ENCODE measurements at regions not wholly inside any gene's neighbourhood (a gene's known extent, or its start where the extent isn't known, plus 50 kb on each side); places are given as distances from the start of the nearest gene placed in this dataset.
"Not testable (repeated sequence)": the region's sequence is repeated elsewhere in the genome, so short reads cannot be mapped to it uniquely, and the experiment has no call there.

DNA sequence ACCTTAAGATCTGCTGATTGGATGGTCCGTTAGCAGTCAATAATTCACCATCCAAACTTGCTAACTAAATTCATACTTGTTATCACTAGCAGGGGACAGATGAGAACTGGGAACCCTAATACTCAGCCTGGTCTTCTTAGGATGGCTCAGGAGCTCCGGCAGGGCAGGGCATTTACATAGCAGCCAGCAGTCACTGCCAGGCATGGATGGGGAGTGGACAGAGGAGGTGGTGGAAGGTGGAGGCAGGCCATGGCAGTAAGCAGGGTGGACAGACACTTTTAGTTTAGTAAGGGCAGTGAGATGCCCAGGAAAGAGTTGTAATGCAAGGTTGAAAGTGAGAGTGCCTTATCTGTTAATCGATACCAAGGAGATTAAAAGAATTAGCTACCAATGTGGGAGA lies 392.2 kb upstream of the CHST9 start:
- no peak for DNase-seq

DNA sequence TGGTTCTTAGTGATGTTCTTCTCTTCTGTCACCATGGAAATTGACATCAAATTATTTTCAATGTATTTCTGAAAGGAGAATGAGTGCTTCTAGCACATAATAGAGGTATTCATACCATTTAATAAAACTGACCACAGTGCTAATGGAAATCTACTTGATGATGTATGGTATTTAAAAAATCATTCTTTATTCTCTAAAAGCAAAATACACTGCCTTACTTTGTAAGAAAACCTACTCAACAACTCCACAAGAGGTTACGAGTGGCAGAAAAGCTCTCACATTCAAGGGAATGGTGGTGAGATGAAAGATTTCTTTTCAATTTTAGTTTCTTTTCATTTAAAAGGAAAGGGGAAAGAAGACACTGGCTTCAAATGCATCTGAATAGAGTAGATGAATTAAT lies 382.3 kb upstream of the CHST9 start:
- no peak for DNase-seq

DNA sequence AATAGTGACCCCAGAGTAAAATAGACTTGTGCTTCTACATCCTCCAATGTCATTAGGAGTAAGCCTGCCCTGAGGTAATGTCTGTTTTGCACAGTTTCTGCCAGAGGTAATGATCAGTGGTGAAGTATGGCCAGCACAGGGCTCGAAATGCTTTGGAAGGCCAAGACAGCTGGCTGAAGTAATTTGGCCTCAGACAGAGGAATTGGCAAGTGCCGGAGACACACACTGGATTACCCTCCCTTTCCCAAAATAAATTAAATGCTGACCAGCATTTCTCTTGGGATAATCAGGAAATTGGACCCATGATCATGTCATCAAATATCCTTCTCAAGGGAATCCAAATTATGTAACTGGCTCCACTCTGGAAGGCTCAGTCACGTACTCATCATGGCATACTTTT lies 379.0 kb upstream of the CHST9 start:
- no peak for DNase-seq

DNA sequence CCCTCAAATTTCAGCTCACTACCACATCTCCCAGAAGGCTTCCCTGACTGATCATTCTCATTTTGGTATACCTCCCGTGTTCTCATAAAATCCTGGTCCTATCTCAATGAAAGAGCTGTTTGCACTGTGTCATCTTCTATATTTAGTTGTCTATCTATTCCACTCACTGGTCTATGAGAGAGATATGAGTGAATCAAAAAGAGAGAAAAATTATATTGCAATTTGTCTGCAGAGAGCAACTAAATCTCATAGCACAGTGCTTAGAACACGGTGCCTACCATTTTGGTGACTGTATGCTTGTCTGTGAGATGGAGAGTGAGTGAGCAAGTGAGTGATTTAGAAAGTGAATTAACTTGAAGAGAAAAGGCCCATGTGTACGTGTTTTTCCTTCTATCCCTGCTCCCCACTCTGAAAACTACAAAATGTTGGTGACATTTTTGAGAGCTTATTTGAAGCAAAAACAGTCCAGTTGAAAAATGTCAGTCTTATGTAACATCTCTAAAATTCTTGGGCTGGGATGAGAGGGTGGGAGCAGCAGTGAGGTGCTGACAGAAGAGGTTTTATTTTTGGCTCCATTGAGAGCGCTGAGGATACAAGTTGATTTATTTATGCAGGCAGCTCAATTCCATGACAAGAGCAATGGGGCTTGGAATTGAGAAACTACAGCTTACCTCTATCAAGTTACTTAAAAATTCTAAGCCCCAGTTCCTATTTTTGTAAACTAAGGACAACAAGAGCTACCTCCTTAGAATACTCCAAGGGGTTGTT lies 373.5 kb upstream of the CHST9 start:
- DNase-seq: no peak

DNA sequence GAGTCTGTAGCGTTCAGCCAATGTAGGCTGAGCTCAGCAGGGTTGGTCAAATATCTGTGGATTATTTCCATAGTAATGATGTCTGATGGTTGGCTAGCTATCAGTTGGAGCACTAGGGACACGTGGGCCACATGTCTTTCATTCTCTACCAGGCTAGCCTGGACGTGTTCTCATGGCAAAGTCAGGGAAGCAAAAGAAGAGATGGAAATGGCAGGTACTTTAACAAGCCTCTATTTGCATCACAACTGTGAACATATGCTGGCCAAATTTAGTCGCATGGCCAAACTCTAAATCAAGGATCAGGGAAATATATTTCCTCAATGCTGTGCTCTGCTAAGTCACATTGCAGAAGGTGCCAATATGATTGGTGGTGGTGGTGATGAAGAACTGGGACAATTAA lies 371.6 kb upstream of the CHST9 start:
- DNase-seq: no peak

DNA sequence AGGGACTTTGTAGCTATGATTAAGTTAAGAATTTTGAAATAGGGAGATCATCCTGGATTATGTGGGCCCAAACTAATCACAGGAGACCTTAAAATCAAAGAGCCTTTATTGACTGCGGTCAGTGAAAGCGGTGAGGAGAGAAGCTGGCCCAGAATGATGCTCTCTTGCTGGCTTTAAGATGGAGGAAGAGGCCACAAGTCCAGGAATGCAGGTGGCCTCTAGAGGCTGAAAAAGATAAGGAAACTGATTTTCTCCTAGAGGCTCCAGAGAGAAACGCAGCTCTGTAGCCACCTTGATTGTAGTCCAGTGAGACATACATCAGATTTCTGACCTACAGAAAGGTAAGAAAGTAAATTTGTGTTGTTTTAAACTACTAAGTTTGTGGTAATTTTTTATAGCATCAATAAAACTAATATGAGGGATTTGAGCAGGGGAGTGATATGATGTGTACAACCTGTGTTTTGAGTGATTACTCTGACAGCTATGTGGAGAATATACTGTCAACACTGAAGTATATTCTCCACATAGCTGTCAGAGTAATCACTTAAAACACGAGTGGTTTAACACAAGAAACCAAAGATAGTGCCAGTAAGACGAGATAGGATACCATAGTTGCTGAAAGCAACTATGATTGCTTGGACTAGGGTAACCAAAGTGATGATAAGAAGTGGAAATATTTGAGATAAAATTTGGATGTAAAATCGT lies 364.4 kb upstream of the CHST9 start:
- no peak for DNase-seq

DNA sequence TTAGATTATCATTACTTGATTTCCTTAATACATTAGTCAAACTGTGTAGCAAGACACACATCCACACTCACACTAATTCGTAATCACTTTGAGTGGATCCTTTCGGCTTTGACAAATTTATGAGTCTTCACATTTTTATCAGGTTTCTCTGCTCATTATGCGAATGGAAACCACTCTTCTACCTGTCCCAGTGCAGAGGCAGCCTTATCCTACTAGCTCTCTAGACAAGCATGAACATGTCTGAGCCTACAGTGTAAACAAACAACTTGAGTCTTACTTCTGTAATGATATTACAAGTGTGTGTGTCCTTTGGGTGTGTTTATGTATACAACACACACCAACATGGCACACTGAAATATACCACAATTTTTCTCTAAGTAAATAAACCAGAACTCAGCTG lies 361.9 kb upstream of the CHST9 start:
- no peak for DNase-seq

DNA sequence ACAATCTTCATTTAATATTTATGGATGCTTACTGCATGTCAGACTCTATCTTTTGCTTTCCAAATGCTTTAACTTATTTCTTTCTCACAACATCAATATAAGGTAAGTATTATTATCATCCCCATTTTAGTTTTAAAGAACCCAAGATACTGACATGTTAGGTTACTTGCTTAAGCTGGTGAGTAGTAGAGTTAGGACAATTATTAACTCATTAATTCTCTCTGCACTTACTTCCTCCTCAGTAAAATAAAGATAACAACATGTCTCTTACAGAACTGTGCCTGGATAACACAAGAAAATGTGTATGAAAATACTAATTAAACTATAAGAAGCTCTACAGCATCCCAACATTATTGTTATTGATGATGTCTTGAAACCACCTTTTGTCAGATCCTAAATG lies 359.1 kb upstream of the CHST9 start:
- DNase-seq: no peak

DNA sequence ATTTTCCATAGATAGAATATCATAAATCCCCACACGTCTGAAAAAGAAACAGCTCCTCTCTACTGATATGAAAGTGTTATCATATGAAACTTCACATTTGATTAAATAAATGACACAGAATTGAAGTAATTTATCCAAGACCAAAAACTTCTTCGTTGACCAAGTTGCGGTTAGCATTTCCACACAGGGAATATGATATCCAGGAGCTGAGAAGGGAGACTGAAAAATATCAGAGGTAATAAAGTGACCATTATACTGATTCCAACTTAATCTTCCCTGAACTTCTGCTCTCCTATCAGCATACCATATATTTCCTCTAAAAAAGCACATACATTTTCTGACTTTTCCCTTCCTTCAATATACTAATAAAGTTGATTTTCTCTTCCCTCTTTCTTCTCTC lies 356.2 kb upstream of the CHST9 start:
- DNase-seq: no peak

DNA sequence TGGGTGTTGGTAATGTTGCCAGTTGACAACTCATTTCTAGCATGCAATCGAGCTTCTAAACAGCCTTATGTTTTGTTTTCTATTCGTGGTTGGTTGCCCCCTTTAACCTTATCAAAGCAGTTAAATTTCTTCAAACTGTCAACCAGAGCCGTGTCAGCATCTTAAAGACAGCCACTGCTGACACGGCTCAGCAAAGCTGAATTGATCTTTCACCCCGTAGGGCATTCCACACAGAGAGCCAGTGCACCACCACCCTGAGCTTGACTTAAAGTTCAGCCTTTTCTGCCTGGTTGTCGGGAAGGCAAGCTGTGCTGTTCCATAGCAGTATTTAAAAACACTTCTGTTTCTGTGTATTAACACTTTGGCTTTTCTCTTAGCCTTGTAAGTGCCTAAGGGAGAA lies 355.0 kb upstream of the CHST9 start:
- DNase-seq: no peak

DNA sequence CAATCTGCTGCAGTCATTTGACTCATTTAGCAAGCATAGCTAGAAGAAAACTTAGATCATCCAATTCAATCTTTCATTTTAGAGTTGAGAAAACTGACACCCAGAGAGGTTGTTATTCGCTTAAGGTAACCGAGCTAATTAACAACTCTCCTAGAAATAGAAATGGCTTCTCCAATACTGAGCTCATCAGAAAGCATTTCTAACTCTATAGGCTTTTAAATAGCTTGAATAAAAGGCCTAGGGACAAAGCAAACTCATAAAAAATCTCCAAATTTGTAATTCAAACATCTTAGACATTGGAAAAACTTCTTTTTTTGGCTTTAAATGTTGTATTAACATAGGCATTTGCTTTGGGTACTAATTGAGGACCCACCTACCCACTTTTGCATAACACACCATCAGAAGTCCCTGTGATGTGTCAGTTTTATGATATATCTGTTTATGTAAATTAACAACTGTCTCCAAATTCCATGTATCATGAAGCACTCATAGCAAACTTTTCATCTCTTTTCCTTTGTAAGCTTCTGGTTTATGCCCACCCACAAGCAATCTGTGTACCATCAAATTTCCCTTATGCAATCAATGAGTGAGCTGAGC lies 343.9 kb upstream of the CHST9 start:
- no peak for DNase-seq

DNA sequence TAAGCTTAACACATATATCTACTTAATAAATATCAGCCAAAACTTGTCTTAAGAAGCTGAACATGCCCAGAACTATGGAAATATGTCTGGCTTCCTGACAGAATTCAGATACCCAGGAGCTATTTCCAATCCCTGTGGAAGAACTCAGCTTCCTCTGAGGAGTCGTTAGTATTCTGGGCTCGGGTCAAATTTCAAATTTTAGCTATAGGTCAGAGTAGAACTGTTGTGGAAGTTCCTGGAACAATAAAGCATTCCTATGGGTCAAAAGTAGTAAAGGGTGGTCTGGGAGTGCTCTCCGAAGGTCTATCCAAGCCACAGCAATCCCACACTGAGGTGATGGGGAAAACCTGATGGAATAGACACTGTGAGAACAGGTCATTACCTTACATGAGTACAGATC lies 342.7 kb upstream of the CHST9 start:
- no peak for DNase-seq

DNA sequence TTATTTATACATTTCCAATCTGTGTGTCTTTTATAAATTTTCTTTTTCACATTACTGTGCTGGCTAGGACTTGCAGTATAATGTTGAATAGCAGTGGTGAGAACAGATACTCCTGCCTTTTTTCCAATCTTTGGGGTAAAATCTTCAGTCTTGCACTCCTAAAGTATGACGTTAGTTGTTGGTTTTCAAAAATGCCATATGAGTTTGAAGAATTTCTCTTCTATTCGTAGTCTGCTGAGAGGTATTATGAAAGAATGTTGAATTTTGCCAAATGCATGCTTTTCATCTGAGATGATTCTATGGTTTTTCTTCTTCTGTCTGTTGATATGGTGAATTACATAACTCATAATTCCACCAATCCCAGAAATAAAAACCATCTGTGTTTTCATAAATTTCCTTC lies 335.3 kb upstream of the CHST9 start:
- no peak for DNase-seq

DNA sequence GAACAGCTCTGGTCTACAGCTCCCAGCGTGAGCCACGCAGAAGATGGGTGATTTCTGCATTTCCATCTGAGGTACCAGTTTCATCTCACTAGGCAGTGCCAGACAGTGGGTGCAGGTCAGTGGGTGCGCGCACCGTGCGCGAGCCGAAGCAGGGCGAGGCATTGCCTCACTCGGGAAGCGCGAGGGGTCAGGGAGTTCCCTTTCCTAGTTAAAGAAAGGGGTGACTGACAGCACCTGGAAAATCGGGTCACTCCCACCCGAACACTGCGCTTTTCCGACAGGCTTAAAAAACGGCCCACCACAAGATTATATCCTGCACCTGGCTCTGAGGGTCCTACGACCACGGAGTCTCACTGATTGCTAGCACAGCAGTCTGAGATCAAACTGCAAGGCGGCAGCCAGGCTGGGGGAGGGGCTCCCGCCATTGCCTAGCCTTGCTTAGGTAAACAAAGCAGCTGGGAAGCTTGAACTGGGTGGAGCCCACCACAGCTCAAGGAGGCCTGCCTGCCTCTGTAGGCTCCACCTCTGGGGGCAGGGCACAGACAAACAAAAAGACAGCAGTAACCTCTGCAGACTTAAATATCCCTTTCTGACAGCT lies 325.0 kb upstream of the CHST9 start:
- not testable (repeated sequence) for DNase-seq

DNA sequence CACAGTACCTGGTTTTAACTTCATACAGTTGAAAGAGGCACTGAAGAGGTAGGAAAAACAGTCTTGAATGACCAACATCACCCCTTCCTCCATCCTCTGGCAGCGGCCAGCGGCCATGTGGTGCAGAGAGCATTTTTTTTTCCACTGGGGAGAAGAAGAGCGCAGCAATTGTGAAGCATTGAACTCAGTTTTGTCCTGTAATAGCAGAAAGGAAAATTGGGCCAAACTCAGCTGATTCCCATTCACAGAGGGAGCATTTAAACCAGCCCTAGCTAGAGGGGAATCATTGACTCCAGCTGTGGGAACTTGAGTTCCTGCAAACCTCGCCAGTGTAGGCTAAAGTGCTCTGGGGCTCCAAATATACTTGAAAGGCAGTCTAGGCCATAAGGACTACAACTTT lies 316.6 kb upstream of the CHST9 start:
- DNase-seq: no peak

DNA sequence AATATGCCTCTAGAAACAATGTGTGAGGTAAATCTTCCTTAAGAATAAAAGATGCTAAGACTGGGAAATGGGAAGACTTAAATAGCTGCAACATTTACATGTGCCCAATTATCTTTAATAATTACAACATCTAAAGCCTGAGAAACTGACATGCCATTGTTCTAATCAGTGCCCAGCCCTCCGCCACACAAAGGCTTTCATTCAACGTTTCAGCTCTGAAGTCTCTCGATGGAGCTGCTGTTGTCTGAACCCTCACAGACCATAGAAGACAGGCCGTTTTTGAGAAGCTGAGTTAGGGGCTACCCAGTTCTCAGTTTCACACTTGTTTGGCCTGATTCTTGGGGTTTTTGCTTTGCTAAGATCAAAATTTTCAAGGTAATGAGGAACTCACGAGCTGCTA lies 315.4 kb upstream of the CHST9 start:
- DNase-seq: no peak

DNA sequence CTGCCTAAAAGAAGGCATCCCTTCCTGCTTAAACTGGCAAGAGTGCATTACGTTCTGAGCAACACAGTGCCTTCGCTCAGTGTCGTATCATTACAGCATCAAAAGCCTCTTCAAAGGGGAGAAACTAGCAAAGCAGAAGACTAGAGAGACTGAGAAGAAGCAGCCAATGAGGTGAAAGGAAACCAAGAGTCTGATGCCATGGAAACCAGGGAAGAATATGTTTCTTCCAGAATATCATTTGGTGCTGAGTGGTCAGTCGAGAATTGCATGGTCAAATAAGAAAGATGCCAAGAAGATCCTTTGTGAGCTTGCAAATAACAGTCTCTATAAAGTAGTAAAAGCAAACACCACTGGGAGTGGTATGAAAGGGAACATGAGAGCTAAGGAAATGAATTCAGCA lies 312.1 kb upstream of the CHST9 start:
- no peak for DNase-seq

DNA sequence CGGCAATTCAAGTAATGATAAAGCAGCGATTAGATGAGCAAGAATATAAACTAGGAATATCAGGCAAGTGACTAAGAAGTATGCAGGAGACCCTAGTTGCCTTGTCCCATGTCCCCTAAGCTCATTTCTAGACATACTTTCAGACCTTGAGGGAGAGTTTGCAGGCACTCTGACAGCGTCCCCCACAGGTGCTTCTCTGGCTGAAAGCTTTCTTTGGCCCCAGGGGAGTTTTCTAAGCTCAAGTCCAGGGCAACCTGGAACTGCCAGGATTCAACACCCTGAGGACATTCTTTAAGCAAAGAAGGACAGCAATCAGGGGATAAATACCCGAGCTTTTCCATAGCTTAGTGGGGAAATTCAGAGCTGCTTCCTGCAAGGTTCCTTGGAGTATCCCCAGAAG lies 308.1 kb upstream of the CHST9 start:
- DNase-seq: no peak

DNA sequence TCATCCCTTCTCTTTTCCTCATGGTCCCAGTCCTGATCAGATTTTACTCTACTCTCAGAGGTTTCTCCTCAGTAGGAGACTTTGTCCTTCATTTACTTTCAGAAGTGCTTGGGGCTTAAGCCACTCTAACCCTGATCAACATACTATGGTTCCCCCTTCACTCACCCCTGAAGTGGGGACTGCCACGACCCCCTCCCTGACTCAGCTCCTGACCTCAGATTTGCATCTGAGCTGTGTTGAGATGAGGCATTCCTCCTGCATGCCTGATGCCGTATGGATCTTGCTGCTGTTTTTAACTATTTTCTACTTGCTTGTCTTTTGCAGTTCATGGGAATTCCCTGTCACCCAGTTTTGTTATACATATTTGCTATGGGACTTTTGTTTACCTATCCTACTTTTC lies 306.7 kb upstream of the CHST9 start:
- DNase-seq: no peak

DNA sequence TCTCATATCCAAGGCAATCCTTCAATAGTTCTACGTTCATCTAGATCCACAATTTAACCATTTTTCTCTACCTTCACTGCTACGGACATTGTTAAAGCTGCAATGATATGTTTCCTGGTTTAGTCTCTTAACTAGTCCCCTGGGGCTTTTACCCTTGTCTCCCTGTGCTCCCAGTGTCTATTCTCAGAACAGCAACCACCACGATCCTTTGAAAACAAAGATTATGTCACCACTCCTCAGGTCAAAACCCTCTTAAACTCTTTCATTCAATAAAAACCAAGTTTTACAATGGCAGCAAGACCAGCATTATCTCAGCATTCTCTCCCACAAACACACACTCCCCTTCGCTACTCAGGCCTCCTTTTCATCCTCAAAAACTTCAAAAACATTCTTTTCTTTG lies 298.2 kb upstream of the CHST9 start:
- DNase-seq: no peak

DNA sequence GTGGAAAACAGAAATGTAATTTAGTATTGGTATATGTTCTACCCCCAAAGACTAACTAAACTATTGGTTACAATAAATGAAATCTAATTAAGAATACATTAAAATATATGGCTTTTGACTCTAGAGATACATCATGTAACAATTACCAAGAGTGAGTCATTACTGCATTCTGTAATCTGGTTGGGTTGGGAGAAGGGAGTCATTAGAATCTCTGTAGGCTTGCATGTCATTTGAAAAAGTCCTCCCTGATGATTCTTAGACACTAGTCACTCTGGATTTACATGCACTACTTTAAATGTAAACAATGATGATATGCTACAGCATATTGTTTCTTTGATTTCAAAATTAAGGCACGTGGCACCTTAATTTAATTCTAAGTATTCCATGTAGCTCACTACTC lies 293.4 kb upstream of the CHST9 start:
- no peak for DNase-seq

DNA sequence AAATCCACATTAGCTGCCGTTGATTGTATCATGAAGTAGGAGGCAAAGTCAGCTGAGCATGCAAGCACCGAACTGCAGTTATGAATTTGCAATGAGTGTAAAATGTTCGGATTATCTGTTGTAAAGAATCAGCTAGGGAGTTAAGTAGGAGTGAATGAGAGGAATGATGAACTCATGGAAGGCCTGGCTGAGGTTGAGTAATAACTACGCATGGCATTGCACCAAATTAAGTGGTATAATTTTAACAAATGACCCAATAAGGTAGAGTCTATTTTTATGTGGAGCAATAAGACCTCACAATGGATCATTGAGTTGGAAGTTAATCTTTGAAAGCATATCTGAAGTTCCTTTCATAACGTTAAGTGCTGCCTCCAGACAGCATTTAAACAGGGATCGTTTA lies 288.2 kb upstream of the CHST9 start:
- DNase-seq: no peak

DNA sequence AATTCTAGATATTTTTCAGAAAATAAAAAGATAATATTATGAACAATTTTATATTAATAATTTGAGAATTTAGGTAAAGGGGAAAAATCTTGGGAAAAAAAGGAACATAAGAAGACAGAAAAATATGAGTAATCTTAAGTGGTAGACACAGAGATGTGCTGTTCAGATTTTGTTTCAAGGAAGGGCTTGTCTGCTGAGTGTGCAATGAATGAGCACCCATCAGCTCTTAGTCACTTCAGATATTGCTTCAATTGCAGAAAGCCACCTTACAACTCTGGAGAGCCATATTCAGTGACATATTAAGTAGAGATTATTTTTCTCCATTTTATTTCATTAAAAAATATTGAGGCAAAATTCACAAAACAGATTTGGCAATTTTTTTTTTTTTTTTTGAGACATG lies 282.0 kb upstream of the CHST9 start:
- DNase-seq: no peak

DNA sequence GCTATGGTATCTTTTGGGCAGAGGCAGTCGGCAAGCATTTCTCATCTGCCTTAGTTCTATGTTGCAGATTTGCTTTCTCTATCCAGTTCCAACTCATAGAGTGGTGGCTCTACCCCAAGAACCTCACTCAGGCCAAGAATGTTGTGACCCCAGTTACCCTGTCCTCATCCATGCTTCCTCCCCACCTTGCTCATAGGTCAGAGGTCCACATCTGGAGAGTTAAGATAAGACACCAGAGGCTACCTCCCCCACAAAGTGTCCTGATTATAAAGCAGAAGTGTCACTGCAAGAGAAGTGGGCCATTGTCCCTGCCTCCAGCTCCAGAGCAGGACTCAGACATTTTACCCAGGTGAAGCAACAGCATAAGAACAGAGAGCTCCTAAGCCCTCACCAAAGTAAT lies 276.8 kb upstream of the CHST9 start:
- no peak for DNase-seq

Measured in occipital lobe (tissue), 1 donor.